Left cardiac atrium (tissue), 4 donors: ENCODE measurements at regions not wholly inside any gene's neighbourhood (a gene's known extent, or its start where the extent isn't known, plus 50 kb on each side); places are given as distances from the start of the nearest gene placed in this dataset.

ENCODE experiments used
- ATAC-seq, 2 donors: fragments of 200-7000 bp; cut with Tn5 transposase; one replicate each; pipeline ENCODE4 v1.9.1; 2020; ENCODE audit warnings: mild to moderate bottlenecking in 2 of 2, moderate library complexity in 2 of 2
- DNase-seq: peaks from one replicate; pipeline ENCODE4 v3.0.0-alpha.2; 2020
- intact Hi-C, 2 donors: fragments of 100-400 bp; cut with DNase I; formaldehyde crosslinking; loops; one replicate each; pipeline versions ENCODE4 v1.14.1 to v1.15.1; 2022 to 2023
- donor health status: DM: no; HTN: yes; CAD: no.
- donor health status: DM: no; HTN: yes; CAD: no; lungs with severe emphysema.
- donor health status: DM: yes; HTN: yes; CAD: no.
- donor health status: Dilated cardiomyopathy.

DNA sequence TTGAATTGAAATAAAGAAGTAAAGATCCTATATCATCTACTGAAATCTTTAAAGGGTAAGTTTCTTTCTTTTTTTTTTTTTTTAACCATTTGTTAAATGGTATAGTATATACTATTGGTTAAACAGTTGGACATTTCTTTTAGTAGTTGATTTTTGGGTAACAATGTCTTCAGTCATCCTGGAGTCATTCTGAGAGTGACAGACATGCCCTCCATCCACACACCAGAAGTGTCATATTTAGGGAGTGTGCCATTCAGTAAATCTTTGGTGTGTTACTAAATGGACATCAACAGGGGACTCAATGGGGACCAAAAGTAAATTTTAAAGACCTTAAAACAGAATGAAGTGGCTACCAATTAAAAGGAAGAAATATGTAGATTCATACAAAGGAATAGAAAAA is 50.8 kb upstream of the SLC39A10 start:
- intact Hi-C loops: loop anchor here in 1 of 2 donors (5.0 kb wide), 1 partner anchor 51 kb away; the partner anchor contains the start of gene SLC39A10
- ATAC-seq (no peak), DNase-seq (no peak)

DNA sequence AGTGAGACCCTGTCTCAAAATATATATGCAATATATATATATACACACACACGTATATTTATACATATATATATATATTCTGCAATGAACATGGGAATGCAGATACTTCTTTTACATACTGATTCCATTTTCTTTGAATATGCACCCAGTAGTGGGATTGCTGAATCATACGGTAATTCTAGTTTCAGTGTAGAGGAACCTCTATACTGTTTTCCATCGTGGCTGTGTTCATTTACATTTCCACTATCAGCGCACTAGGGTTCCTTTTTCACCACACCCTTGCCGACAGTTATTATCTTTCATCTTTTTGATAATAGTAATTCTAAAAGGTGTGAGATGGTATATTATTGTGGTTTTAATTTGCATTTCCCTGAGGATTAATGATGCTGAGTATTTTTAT is 52.3 kb upstream of the SLC39A10 start:
- no peak for DNase-seq
- ATAC-seq: no peak
- intact Hi-C loops: loop anchor here in 1 of 2 donors (5.0 kb wide), 1 partner anchor 53 kb away; the partner anchor contains the start of gene SLC39A10

DNA sequence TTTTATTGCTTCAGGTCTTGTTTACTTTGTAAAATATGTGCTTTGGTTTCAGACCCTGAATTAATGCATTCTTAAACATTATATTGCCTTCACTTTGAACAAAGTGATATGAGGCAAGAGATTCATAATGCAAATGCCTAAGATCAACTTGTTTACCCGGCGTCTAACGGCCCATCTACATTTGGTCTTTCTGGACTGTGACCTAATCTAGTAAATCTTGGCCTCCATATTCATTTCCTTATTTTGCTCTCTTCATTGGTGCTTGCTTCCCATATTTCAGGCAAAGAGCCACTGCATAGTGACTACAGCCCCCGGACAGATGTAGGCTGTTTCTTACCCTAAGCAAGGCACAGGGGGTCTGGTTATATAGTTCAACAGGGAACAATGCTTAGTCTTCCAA is 53.0 kb upstream of the SLC39A10 start:
- DNase-seq: no peak
- no peak for ATAC-seq
- intact Hi-C loops: no loop called here

DNA sequence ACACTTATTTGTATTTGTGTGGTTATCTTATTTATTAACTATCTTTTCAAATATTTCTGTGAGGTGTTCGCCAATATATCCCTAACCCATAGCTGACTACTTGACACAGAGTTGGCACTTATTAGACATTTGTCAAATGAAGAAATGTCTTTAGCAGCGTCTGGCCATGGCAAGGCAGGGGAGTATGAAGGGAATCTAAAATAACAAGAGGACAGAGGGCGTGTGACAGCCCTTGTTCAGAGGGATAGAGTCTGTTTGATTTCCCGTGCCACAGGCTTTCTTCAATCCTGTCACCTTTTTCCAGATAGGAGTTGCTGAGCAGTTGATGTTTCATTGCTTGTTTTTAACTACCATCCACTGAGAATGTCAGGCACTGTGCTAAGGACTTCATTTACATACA is 53.6 kb upstream of the SLC39A10 start:
- ATAC-seq (peak; percentile 78 to 84), DNase-seq (no peak)
- intact Hi-C loops: no loop called here

DNA sequence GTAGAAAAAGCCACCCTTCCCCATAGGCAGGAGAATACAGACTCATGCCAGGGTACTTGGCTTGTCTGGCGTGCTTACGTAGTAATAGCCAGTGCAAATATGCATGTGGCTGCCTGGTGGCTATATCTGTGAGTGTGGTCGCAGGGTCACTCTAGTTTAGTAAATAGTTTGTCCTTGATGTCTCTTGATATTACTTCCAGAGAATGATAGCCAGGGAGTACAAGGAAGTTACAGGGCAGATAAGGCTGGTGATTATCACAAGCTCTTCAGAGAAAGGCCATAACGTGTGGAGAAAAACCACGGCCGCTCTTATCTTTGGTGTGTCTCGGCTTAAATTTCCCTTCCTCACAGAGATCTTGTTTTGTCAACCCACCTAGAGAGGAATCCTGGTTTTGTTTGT is 54.3 kb upstream of the SLC39A10 start:
- ATAC-seq: peak; percentile 17 to 65
- no peak for DNase-seq
- intact Hi-C loops: no loop called here

DNA sequence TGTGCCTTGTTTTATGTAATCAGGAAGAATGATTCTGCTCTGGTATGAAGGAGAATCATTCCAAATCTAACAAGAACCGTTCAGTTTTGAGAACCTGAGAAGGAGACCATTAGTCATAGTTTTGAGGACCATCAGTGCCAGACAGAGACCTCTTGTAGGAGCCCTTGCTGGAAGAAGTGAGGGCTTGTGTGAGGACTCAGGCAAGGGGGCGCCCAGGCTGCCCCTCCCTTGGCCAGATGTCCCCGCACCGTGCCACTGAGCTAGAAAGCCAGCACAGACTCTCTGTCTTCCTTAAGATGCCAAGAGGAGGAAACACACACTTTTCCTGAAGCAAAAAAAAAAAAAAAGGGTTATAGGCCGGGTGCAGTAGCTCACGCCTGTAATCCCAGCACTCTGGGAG is 55.7 kb upstream of the SLC39A10 start:
- intact Hi-C loops: no loop called here
- no peak for DNase-seq
- ATAC-seq: no peak

DNA sequence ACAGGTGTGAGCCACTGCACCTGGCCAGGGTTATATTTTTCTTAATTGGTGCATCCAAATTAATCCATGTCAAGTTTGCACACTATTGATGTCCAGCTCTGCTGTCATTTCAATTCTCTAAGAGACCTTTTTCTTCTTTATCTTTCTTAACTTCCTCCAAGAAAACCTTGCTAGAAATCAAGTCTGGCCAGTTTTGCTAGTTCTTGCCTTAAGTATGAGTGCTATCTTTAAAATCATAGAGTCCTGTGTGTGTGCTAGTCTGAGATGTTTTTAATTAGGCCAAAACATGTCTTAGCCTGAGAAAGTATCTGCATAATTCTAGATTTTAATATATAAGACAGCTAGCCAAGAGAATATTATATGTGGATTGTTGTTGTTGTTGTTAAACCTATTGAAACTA is 56.2 kb upstream of the SLC39A10 start:
- ATAC-seq (no peak), DNase-seq (no peak)
- intact Hi-C loops: no loop called here

DNA sequence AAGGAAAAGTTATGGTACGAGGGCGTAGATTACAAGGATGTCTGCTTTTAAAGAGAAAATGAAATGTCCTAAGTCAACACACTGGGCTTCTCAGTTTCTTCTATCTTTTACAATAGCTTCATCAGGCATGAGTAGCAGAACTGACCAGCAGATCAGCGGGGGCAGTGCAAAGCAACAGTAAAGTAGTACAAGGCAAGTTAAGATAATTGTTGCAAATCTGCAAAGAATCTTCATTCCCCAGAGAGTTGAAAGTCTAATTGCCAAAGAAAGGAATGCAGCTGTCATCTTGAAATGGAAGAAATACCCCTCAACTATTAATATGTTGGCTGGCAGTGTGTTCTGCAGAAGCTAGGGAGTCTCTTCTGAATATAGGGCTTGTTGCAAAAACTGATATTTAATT is 60.2 kb upstream of the SLC39A10 start:
- DNase-seq: no peak
- ATAC-seq: no peak
- intact Hi-C loops: no loop called here

DNA sequence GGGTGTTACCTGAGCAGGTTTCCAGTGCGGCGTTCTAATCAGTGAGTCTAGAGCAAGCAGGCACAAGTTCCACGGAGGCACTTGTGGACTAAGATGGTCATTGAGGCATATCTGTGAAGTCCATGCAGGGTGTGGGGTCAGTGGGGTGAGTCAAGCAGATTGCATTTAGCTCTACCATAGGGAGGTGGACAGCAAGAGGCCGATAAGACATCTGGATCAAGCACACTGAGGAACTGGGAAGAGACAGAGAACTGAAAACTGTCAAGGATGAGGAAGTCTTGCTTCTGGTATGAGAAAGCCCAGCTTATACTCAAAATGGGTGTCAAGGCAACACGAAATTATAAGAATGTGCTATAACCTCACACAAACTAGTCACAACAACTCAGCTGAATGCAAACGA is 61.2 kb upstream of the SLC39A10 start:
- DNase-seq (no peak), ATAC-seq (peak in 1 of 2 donors; percentile 15)
- intact Hi-C loops: no loop called here

DNA sequence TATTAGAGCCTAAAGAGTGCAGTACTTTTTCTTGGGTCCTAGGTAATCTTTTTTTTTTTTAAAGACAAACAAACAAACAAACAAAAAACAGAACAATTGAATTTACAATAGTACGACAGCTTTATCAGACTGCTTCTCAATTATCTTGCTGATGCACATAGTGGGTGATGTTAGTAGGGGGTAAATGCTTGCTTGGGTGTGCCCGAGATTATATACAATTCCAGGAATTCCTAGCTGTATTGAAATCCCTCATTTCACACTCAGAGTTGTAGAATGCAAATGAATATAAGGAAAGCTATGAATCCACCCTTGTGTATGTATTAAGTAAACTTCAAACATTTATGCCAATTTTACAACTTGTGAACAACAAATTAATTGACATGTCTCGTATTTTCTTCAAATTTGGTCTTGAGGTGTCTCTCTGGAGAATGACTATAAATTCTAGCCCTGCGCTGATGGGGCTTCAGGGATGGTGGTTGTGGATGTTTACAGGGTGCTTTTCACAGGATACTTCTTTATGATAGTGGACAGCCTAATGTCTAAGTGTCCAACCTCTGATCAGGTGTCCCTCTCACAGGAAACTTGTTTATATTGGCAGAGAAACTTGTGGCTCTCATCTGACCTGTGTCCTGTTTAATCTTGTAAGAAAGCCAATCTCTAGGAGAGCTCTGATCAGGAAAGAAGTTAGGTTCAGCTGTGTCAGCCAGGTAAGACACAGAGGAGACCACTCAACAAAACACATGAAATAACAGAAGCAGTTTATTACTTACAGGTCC is 61.9 kb upstream of the SLC39A10 start:
- no peak for ATAC-seq
- no peak for DNase-seq
- intact Hi-C loops: no loop called here

DNA sequence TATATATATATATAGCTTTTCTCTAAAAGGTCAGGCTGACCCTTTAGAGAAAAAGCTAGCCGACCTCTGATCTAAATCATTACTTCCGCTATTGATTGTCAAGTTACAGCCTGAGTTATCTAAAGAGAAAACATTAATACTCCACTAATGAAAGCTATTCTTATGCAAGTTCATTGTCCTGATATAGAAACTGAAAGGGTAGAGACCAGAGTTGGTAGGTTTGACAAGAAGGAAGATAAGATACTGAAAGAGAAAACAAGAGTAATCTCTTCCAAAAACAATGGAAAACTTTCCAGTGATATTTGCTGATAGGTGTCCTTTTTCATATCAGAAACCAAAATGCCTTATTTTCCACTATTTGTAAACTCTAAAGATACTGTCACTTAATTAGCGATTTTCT is 62.8 kb upstream of the SLC39A10 start:
- intact Hi-C loops: no loop called here
- ATAC-seq: no peak
- no peak for DNase-seq

DNA sequence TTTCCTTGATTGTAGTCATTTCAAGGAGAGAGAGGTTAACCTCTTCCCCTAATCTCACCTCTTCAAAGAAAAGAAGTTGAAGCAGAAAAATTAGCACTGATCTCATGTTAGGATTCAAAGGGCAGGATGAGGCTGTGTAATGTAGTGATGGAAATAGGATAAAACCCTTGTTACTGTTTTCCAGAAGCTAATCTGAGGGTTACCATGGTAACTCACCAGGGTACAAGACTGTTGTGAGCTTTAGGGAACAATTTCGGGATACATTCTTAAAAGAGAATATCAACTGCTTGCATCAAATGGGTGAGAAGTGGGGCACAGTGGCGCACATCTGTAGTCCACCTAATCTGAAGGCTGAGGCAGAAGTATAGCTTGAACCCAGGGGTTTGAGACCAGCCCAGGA is 64.9 kb upstream of the SLC39A10 start:
- no peak for ATAC-seq
- intact Hi-C loops: no loop called here
- no peak for DNase-seq

DNA sequence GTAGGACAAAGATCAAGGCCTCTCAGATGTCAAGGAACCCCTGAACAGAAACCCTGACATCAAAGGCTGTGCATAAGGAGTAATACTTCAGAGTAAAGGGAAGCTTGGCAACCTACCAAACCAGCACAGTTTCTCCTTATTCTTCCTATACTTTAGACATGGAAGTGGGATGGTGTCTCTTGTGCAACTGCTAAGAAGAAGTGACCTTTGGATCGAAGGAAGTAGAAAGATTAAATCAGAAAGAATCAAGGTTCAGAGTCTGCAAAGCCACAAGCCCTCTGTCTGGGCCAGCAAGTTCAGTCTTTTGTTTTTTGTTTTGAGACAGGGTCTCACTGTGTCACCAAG is 66.2 kb upstream of the SLC39A10 start:
- intact Hi-C loops: no loop called here
- ATAC-seq (peak in 1 of 2 donors; percentile 37), DNase-seq (no peak)

DNA sequence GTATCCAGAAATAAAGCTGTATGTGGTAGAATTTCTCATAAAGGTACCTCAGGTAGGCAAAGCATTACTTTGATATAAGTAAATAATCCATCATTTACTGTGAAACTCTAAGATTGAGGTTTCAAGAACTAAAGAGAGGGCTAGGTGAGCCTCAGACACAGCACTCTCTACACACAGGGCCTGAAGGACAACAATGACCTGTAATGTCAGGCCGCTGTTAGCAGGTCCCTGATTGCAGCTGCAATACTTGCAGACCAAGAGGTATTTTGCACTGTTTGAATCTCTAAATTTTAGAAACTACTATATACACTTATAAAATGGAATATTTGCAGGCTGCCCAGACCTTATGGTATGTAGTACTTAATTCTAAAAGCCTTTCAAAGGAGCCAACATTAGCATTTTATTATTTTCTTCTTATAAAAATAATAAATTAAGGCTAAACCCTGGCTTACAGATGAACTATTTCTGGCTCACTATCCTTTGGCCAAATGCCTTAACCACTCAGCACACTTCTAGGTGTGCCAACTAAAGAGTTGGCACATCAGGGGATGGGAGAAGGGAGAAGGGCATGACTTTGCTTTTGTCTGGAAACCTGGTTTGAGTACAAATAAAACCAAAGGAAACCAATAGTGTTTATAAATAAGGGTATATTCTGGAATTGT is 66.7 kb upstream of the SLC39A10 start:
- peak; percentile 90 to 92 for ATAC-seq

DNA sequence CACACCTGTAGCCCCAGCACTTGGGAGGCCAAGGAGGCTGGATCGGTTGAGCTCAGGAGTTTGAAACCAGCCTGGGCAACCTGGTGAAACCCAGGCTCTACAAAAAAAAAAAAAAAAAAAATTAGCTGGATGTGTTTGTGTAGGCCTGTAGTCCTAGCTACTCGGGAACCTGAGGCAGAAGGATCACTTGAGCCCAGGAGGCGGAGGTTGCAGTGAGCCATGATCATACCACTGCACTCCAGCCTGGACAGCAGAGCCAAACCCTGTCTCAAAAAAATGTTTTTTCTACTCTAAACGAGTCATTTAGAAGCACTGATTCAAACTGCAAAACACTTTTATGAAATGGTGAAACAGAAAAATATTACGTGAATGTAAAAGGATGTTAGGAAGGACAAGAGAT is 69.1 kb upstream of the SLC39A10 start:
- DNase-seq (no peak), ATAC-seq (no peak)
- intact Hi-C loops: no loop called here

More for the DNA sequence above, 66.7 kb upstream of the SLC39A10 start:
- intact Hi-C loops: no loop called here
- no peak for DNase-seq

DNA sequence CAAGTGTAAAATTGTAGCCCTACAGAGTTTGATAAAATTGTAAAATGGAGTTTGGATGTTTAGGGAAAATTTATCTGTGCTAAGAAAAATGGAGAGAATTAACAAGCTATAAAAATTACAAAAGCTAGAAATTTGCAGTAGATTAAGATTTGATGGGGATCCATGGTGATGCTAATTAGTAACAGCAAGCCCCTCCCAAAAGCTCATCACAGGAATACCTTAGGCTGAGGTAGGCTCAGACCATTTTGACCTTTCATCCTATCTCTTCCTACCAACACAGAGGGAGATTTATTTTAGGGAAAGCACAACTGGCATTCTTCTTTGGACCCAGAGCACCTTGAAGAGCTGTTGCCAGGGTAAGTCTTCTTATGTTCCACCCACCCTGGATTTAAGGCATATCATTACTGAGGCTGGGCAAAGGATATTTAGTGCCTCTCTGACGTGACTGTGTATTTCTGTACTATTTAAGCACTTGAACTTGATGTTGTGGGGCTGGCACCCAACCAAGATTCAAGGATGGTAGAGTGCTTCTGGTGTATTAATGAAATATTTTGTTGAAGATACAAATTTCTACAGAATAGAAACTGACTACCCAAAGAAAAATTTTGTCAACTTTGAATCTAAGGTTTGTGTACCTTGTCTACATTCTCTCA is 70.8 kb upstream of the SLC39A10 start:
- DNase-seq (no peak), ATAC-seq (no peak)
- intact Hi-C loops: no loop called here

DNA sequence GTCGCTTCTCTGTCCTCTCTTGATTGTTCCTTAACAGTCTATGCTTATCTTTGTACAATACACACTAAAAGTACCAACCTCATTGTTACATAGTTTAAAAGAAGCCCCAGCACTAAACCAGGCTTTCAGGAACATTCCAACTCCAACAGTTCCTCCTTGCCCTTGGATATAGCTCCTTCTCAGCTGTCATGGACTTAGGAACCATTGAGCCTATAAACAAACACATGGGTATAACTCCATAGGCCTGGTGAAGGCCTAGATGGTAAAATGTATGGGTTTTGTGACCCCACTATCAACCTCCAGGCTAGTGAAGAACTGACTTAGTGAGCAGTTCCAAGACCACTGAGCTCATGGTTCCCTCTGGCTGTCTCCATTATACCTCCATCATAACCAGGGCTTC is 74.8 kb upstream of the SLC39A10 start:
- DNase-seq: no peak
- intact Hi-C loops: no loop called here
- ATAC-seq: no peak

DNA sequence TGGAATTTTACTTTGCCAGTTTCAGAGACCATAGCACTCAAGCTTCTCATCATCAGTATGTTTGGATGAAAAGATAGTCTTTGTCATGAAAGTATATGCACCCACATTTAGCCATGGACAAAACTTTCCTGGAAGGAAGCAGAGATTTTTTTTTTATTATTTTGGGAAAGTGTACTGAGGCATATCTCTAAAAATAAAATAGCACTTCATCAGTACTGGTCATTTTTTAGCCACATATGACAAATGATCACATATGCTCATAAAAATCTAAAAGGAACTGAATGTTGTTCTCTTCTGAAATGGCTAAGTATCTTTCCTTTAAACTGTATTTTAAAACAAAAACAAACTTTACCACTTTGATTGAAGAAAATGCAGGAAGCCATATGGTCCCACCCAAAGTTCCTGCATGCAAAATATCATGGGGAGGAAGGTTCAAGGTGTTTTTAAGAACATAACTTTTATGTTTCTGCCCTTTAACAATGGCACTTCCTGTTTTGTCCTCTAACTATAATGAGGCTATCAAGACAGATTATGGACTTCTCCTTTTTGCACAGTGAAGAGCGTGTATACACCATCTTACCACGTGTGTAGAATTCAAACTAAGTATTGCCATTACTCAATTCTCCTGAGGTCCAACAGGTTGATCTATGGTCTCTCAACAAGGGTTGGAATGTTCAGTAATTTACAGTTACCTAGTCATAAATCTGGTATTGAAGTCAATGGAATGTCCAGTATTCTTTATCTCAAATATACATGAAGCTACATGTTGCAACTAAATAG is 77.1 kb upstream of the SLC39A10 start:
- ATAC-seq (peak in 1 of 2 donors; percentile 49), DNase-seq (no peak)
- intact Hi-C loops: loop anchor here (5.0 to 10.0 kb wide), 2 partner anchors 77 to 85 kb away; partner anchors contain the start of gene SLC39A10 (in 1 of the 2)

DNA sequence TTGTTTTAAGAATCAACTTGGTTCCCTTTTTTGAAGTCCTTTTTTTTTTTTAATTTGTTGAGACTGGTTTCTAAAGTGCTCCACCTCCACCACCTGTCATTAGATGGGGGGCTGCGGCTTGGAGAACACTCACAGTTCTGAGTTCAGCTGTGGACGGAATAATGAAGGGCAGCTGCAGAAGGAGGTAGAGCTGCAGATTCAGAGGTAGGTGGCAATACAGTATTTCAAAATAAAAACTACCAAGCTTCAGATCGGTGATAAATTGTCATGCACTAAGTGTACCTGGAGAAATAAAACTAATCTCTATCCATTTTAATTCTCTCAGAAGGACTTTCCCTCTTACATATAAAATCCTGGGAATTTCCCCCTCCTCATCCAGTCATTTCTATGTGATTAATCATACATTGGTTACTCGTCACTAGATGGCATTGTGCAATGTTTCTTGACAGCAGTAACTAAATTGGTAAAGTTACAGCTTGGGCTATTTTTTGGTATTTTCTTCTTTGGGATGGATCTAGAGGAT is 81.1 kb upstream of the SLC39A10 start:
- intact Hi-C loops: loop anchor here (5.0 to 10.0 kb wide), 2 partner anchors 81 to 89 kb away; partner anchors contain the start of gene SLC39A10 (in 1 of the 2)
- DNase-seq (no peak), ATAC-seq (peak; percentile 59 to 67)
